ENCODE measurements at regions not wholly inside any gene's neighbourhood (a gene's known extent, or its start where the extent isn't known, plus 50 kb on each side); places are given as distances from the start of the nearest gene placed in this dataset.

- TF ChIP-seq POLR2A (IDR thresholded peaks at IDR 0.05; ENCODE audit: low read depth, low read length) = no peak
- no peak for TF ChIP-seq POLR2AphosphoS5 (IDR thresholded peaks at IDR 0.05; ENCODE audit: low read depth, low read length)
- no peak for TF ChIP-seq TAF1 (IDR thresholded peaks at IDR 0.05; ENCODE audit: low read depth, low read length)
- no peak for TF ChIP-seq PAX5 (IDR thresholded peaks at IDR 0.05; ENCODE audit: insufficient read depth, low read length, severe bottlenecking)
Observed at GRCh38 chr14:101024686-101025085, 121.2 kb upstream of the RTL1 start.
